ENCODE measurements at regions not wholly inside any gene's neighbourhood (a gene's known extent, or its start where the extent isn't known, plus 50 kb on each side); places are given as distances from the start of the nearest gene placed in this dataset.

DNA sequence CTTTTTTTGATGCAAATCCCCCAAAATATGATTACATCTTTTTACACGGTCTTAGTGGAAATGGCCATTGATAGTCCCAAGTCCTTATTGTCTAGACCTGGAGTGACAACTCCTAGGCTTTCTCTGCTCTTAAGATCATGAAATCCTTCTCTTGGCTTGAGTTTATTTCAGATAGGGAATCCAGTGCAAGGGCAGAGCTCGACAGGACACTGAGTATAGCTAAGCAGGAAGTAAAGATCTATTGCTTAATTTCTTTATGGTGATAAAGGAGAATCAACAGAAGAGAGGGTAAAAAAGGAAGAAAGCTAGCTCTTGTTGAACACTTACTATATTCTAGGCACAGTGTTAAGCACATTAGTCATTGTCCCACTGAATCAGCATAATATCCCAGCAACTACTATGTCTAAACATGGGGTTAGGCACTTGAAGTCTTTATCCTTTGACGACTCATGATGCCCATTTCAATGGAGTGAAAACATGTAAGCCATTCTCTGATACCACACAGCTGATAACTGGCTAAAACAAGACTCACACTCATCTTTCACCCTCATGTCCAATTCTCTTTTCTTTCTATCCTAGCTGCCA, 74.1 kb upstream of the LRATD1 start:
- DNase-seq (ENCODE audit: insufficient read length, low spot score) (no peak), FAIRE-seq (no peak)
- TF ChIP-seq TAF1 (IDR thresholded peaks at IDR 0.05; ENCODE audit: low read depth, low read length), result no peak
- TF ChIP-seq SPI1 (IDR thresholded peaks at IDR 0.05; ENCODE audit: low read depth, low read length), result no peak
- no peak for TF ChIP-seq POLR2AphosphoS5 (IDR thresholded peaks at IDR 0.05; ENCODE audit: low read depth, low read length)
- TF ChIP-seq POLR2A (IDR thresholded peaks at IDR 0.05; ENCODE audit: low read depth, low read length), result no peak
- no peak for TF ChIP-seq POU2F2 (IDR thresholded peaks at IDR 0.05; ENCODE audit: low read depth, low read length)
- no peak for TF ChIP-seq PAX5 (IDR thresholded peaks at IDR 0.05; ENCODE audit: insufficient read depth, low read length, severe bottlenecking)

DNA sequence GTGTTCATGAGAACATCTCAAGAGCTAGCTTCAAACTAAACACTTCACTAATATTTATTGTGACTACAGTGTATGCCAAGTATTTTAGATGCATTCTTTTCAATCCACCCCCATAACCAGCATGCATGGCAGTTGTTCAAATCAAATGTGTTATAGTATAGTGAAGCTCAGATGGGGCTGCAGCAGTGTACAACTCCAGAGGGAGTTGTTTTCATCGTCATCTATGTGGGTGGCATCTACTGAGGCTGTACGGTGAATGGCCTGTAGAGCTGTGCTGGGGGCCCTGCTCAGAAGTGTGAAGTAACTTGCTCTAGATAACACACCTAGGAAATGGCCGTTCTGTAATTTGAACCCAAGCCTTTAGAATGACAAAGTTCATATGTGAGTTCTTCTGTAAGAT, 71.8 kb upstream of the LRATD1 start:
- no peak for DNase-seq (ENCODE audit: insufficient read length, low spot score)
- TF ChIP-seq POU2F2 (IDR thresholded peaks at IDR 0.05; ENCODE audit: low read depth, low read length) (no peak), SPI1 (IDR thresholded peaks at IDR 0.05; ENCODE audit: low read depth, low read length) (no peak), PAX5 (IDR thresholded peaks at IDR 0.05; ENCODE audit: insufficient read depth, low read length, severe bottlenecking) (no peak), POLR2AphosphoS5 (IDR thresholded peaks at IDR 0.05; ENCODE audit: low read depth, low read length) (no peak), TAF1 (IDR thresholded peaks at IDR 0.05; ENCODE audit: low read depth, low read length) (no peak), POLR2A (IDR thresholded peaks at IDR 0.05; ENCODE audit: low read depth, low read length) (no peak)
- FAIRE-seq, result no peak

DNA sequence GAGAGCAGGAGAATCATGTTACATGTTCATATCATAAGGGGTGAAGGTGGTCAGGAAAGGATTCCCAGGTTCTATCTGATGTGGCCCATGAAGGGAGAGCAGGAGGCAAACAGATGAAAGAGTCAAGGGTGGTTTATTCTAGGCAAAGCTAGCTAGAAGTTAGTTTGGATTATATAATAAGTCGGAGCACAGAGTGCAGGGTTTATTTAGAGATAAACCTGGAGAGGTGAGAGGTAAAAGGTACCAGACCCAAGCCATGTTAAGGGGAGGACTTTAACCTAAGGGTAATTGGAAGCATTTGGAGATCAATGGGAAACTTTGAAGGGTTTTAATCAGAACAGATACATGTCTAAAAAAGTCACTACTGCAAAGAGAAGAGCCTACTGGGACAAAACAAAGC, 69.2 kb upstream of the LRATD1 start:
- DNase-seq (ENCODE audit: insufficient read length, low spot score), result no peak

DNA sequence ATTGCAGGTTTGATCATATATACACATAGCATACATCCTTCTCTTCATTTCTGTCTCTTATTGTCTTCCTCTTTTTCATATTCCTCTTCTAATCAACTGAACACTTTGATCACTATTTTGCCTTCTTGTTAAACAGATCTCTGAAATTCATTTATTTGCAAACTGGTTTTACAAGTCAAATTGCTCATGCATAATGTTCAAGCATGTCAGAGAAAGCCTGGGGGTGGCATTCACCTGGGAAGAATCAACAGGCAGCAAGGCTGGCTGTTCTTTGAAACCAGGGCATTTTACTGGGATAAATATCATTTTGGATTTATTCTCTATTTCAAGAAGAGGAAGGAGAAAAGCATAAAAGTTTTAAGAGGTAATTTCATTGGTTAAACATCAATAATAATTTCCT, 66.9 kb upstream of the LRATD1 start:
- TF ChIP-seq TAF1 (IDR thresholded peaks at IDR 0.05; ENCODE audit: low read depth, low read length) (no peak), PAX5 (IDR thresholded peaks at IDR 0.05; ENCODE audit: insufficient read depth, low read length, severe bottlenecking) (no peak), SPI1 (IDR thresholded peaks at IDR 0.05; ENCODE audit: low read depth, low read length) (no peak), POU2F2 (IDR thresholded peaks at IDR 0.05; ENCODE audit: low read depth, low read length) (no peak), POLR2A (IDR thresholded peaks at IDR 0.05; ENCODE audit: low read depth, low read length) (no peak), POLR2AphosphoS5 (IDR thresholded peaks at IDR 0.05; ENCODE audit: low read depth, low read length) (no peak)
- FAIRE-seq (no peak), DNase-seq (ENCODE audit: insufficient read length, low spot score) (no peak)

More for the DNA sequence above, 69.2 kb upstream of the LRATD1 start:
- no peak for FAIRE-seq
- TF ChIP-seq POLR2A (IDR thresholded peaks at IDR 0.05; ENCODE audit: low read depth, low read length) (no peak), PAX5 (IDR thresholded peaks at IDR 0.05; ENCODE audit: insufficient read depth, low read length, severe bottlenecking) (no peak), TAF1 (IDR thresholded peaks at IDR 0.05; ENCODE audit: low read depth, low read length) (no peak), POLR2AphosphoS5 (IDR thresholded peaks at IDR 0.05; ENCODE audit: low read depth, low read length) (no peak), POU2F2 (IDR thresholded peaks at IDR 0.05; ENCODE audit: low read depth, low read length) (no peak), SPI1 (IDR thresholded peaks at IDR 0.05; ENCODE audit: low read depth, low read length) (no peak)

DNA sequence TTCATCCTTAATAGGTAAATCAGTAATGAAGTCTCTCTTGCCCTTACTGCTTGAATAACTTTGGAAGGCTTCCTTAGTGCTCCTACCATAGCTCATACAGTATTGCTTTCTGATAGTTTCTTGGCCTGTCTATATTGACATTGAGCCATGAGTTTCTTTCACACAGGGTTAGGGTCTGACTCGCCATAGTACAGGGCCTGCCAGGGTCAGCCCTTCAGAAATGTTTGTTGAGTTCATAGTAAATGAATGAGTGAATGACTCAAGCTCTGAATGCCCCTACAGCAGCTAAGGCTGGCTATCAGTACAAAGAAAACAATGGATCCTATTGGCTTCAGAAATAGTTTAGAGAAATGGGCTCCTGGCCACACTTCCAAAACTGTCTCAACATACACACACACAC, 65.0 kb upstream of the LRATD1 start:
- TF ChIP-seq PAX5 (IDR thresholded peaks at IDR 0.05; ENCODE audit: insufficient read depth, low read length, severe bottlenecking), result no peak
- TF ChIP-seq POLR2AphosphoS5 (IDR thresholded peaks at IDR 0.05; ENCODE audit: low read depth, low read length), result no peak
- TF ChIP-seq POU2F2 (IDR thresholded peaks at IDR 0.05; ENCODE audit: low read depth, low read length), result no peak
- no peak for TF ChIP-seq SPI1 (IDR thresholded peaks at IDR 0.05; ENCODE audit: low read depth, low read length)
- TF ChIP-seq TAF1 (IDR thresholded peaks at IDR 0.05; ENCODE audit: low read depth, low read length), result no peak
- TF ChIP-seq POLR2A (IDR thresholded peaks at IDR 0.05; ENCODE audit: low read depth, low read length), result no peak
- FAIRE-seq, result no peak

DNA sequence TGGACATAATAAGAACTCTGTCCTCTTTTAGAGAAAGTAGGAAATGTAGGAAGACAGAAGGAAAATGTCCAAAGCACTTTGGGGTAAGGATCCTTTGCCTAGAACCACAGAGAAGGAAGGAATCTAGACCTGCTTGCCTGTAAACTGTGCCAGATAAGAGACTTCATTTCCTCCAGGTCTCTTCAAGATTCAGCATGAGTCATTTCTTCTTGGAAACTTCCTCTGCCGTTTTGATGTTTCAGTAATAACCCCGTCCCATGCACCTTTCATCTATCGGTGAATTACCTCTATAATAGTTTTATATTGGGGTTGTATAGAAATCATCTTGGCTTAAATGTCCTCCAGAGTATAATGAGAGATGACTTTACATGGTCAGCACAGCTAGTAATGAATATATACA, 63.2 kb upstream of the LRATD1 start:
- DNase-seq (ENCODE audit: insufficient read length, low spot score) (no peak), FAIRE-seq (no peak)
- TF ChIP-seq POLR2AphosphoS5 (IDR thresholded peaks at IDR 0.05; ENCODE audit: low read depth, low read length), result no peak
- no peak for TF ChIP-seq POLR2A (IDR thresholded peaks at IDR 0.05; ENCODE audit: low read depth, low read length)
- TF ChIP-seq PAX5 (IDR thresholded peaks at IDR 0.05; ENCODE audit: insufficient read depth, low read length, severe bottlenecking), result no peak
- no peak for TF ChIP-seq SPI1 (IDR thresholded peaks at IDR 0.05; ENCODE audit: low read depth, low read length)
- no peak for TF ChIP-seq TAF1 (IDR thresholded peaks at IDR 0.05; ENCODE audit: low read depth, low read length)
- TF ChIP-seq POU2F2 (IDR thresholded peaks at IDR 0.05; ENCODE audit: low read depth, low read length), result no peak

More for the DNA sequence above, 65.0 kb upstream of the LRATD1 start:
- no peak for DNase-seq (ENCODE audit: insufficient read length, low spot score)

DNA sequence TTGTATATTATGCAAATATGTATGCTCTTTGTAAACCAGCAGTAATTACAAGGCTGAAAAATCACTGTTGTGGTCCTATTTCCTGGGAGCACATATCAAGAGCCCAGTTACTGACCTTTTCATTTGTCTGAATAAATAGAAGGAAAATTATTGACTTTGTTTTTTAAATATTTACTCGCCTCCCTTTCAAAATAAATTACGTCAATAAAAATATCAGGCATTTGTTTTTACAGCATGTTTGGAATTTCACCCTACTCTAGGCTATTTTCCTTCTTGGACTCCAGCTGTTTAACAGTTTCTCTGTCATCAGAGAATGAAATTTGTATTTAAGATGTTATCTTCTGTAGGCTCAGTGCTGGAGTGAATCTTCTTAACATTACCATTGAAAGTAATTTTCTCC, 59.9 kb upstream of the LRATD1 start:
- TF ChIP-seq TAF1 (IDR thresholded peaks at IDR 0.05; ENCODE audit: low read depth, low read length), result no peak
- no peak for TF ChIP-seq POLR2AphosphoS5 (IDR thresholded peaks at IDR 0.05; ENCODE audit: low read depth, low read length)
- TF ChIP-seq POU2F2 (IDR thresholded peaks at IDR 0.05; ENCODE audit: low read depth, low read length), result no peak
- no peak for TF ChIP-seq PAX5 (IDR thresholded peaks at IDR 0.05; ENCODE audit: insufficient read depth, low read length, severe bottlenecking)
- no peak for TF ChIP-seq SPI1 (IDR thresholded peaks at IDR 0.05; ENCODE audit: low read depth, low read length)
- no peak for TF ChIP-seq POLR2A (IDR thresholded peaks at IDR 0.05; ENCODE audit: low read depth, low read length)
- FAIRE-seq (no peak), DNase-seq (ENCODE audit: insufficient read length, low spot score) (no peak)

DNA sequence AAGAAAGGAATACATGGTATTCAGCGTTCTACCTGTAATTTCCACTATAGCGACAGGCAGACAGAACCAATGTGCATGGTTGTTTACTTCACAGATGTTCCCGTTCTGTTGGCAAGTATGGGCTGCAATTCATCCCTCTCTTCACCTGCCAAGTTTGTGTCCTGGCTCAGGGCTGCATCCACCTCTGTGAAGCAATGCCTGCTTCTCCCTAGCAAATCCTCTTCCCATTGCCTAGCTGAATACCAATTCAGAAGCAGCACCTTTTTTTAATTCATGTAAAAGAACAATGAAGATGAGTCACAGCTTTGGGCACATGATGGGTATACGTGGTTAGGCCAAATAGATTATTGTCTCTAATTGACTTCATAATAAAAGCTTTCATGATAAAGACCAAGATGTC, 54.7 kb upstream of the LRATD1 start:
- no peak for DNase-seq (ENCODE audit: insufficient read length, low spot score)
- TF ChIP-seq POU2F2 (IDR thresholded peaks at IDR 0.05; ENCODE audit: low read depth, low read length) (no peak), POLR2A (IDR thresholded peaks at IDR 0.05; ENCODE audit: low read depth, low read length) (no peak), SPI1 (IDR thresholded peaks at IDR 0.05; ENCODE audit: low read depth, low read length) (no peak)

More for the DNA sequence above, 54.7 kb upstream of the LRATD1 start:
- FAIRE-seq, result no peak
